HG02571 (cell line): ENCODE measurements at regions not wholly inside any gene's neighbourhood (a gene's known extent, or its start where the extent isn't known, plus 50 kb on each side); places are given as distances from the start of the nearest gene placed in this dataset.

Experiments
- ATAC-seq: cut with Tn5 transposase; IDR thresholded peaks from one replicate; pipeline ENCODE4 v1.9.1; 2021; ENCODE audit warnings: mild to moderate bottlenecking, moderate library complexity; ENCODE audit not compliant: unreplicated experiment

DNA sequence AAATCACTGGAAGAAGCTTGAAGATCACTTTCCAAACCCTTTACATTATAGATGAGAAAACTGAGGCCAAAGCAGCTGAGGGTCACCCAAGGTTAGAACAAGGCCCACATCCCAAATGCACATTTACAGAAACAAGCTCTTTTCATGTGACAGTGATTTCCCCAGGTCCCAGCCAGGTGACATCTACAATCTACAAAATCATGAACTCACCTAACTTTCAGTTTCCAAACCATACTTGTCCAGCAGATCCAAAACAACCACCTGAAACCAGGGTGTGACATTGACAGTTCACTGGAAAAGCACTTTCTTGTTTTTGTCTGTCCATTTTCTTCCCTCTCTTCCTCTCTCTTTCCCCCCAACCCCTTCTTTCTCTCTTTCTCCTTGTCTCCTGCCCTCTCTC, 132.2 kb upstream of the PRICKLE2 start:
- no peak for ATAC-seq

DNA sequence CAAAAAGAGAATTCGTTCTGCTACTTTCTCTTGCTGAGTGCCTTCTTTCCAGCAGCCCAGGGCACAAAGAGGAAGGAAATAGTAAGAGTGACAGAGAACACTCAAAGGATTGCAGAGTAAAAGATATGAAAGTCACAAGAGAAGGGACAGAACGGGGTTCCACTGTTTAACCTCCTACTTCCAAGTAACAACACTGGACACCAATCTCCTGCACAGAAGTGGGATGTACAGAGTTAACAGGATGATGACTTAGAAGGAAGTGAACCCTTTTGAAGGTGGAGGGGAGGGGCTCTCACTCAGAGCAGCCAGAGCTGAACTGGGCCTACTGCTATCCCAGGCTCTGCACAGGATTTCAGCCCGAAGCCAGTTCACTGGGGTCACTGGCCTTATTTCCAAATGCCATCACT, 130.1 kb upstream of the PRICKLE2 start:
- ATAC-seq = no peak

DNA sequence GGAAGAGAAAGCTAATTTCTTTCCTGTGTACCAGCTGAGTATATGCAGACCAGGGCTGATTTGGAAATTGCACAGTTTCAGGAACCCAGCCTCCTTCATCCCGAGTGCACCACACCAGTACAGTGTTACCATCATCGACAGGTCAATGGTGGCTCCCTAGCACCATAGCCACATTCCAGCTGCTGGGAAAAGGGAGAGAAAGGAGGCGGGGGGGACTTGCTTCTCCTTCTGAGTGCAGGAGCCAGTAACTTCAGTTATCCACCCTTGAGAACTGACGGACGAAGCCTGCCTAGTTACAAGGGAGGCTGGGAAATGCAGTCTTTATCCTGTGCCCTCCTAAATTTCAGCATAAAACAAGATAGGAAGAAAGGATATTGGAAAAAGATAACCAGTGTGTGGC, 129.7 kb upstream of the PRICKLE2 start:
- no peak for ATAC-seq

DNA sequence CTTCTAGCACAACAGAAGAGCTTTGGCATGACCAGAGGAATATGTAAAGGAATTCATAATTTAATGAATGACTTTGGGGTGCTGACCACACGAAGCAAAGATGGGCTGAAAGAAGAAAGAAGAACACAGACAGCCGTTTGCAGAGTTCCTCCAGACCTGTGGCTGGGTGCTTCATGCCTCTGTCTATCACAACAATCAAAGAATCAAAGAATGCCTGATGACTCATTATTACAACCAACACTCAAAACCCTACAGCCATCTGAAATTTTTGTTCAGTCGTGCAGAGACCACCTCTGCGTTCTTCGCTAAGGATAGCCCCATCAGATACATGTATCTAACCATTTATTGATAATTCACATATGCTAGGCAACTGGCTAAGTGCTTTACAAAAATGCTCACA, 129.0 kb upstream of the PRICKLE2 start:
- no peak for ATAC-seq

DNA sequence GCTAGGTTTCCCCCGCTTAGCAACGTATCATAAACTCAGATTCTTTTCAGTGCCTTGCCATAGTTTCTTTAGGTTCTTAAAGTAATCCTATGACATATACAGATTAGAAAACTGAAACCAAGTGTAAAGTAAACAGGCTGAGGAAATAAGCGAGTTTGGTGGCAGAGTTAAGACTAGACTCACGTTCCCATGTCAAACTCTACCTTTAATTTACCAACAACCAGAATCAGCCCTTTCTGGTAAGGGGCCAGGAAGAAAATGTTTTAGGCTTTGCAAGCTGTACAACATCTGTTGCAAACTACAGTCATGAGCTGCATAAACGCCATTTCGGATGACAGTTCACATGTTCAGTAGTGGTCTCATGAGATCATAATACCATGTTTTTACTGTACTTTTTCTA, 128.0 kb upstream of the PRICKLE2 start:
- ATAC-seq = no peak

DNA sequence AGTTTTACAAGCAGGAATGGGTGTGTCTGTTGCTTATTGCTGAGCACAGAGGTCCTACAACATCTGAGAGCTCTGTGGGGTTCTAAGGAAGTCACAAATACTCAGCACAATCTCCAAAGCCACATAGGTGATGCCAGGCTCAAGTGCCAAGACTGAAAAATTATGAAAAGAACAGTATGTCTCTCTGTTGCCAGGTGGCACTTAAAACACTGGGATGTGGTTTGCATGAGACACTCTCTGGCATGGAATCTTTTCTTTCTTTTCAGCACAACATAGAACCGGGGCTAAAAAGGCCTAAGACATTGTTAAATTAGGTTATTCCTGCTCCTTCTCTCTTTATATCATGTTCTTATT, 127.3 kb upstream of the PRICKLE2 start:
- no peak for ATAC-seq

DNA sequence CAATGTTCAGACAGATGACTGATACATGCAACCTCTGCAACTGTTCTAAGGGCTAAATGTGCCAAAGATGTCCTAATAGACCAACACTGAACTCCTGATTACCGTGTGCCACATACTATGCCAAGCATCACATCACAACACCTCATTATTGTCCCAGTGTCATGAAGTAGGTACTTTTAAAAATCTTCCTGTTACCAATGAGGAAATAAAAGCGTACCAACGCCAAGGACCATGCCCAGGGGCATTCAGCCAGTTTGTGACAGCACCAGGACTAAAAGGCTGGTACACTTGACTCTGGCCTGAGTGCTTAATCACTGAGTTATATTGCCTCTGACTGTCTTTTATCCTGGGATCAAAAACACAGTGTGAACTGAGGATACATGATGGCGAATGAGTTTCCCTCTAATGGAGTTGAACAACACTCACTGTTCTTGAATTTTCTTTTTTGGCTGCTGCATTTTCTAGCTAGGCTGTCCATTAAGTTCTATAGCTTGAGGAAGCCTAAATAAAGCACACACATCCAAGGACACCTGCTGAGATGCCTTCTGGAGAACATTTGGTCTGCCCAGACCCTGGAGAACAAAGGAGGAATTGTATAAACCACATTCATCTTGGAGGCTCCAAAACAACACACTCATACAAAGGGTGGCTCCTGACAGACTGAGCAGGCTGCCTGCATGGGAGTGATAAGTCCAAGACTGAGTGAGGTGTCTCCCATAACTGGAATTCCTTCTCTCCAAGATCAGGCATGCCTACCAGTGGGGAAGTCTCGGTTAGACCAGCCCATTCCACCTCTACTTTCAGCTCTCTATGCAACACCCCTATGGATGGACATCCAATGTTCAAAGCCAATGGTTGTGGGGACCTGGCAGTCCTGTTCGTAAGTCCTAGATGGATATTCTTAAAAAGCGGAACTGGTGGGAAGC, 126.7 kb upstream of the PRICKLE2 start:
- no peak for ATAC-seq

DNA sequence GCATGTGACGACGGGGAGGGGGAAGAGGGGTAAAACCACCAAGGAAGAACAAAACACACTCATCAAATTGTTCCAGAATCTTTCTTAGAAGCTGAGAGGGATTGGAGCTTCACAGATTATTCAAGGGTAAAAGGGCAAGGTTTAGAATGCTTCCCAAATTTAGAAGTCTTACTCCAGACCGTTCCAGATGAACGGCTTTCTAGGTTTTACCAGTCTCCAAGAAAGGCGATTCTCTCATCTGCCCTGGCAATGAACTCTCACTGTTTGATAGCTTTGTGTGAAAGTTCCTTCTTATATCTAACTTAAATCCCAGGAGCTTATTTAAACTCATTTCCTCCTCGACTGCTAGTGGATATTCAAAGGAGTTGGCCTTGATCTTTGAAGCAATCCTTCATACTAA, 124.3 kb upstream of the PRICKLE2 start:
- ATAC-seq = no peak

DNA sequence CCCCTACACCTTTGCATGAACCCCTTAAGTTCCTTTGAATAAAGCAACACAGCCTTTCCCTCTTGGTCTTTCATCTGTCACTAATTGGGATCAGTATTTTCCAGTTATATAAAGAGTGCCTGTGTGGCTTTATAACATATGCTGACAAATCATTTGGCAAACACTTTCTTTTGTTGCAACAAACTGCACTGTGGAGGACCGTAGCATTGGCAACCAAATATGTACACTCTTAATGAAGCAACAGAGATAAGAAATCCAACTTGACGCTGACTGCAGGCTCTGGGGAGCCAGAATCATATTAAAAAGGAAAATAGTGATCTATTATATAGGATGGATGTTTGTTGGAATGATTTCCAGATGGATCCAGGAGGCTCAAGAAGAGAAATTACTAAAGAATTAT, 120.1 kb upstream of the PRICKLE2 start:
- ATAC-seq = no peak

DNA sequence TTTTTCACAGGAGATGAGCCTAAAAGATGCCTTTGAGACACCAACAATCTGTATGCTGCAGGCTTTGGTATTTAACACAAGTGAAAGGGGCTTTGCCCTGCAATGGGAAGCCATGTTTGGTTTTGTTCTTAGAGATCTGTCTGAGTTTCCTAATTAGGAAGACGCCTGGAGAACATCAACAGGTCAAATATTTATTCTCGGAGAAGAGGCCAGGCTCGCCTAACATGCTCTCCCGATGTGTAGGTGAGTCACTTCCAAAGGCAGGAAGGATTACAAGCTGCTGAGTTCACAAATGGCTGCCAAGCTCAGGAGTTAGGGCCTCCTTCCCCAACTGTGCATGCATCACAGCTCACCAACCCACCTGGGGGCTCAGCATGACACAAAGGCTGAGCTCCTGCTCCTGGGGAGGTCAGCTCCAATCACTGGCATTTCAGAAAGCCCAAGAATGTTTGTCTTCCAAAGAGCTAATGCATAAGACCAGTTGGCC, 119.5 kb upstream of the PRICKLE2 start:
- no peak for ATAC-seq

DNA sequence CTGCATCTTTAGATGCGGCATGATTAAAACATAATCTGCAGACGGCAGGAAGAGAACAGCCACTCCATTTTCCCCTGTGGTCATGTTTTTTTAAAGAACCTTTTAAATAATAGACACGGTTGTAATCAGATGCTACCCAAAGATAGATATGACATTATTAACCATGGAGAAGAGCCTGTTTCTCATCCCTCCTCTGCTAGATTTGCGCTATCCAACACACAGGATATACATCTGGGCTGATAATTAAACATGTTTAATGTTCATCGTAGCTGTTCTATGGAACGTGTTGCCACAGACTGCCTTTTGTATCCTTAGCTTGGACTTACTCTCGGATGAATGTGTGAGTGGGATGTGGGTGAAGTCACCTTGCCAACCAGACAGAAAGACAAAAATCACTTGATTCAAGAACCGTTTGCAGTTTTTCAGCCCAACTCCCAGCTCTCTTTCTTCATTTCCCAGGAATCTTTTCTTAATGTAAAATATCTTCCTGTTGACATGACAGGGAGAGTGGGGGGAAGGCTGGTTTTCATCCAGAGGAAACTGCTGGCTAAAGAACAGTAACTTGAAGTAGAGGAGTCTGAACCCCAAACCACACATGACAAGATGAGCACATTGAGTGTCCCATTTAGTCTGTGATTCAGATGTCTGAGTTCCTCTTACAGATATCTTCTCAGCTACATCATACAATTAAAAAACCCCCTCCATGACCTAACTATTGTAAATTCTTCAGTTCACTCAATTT, 118.6 kb upstream of the PRICKLE2 start:
- no peak for ATAC-seq

DNA sequence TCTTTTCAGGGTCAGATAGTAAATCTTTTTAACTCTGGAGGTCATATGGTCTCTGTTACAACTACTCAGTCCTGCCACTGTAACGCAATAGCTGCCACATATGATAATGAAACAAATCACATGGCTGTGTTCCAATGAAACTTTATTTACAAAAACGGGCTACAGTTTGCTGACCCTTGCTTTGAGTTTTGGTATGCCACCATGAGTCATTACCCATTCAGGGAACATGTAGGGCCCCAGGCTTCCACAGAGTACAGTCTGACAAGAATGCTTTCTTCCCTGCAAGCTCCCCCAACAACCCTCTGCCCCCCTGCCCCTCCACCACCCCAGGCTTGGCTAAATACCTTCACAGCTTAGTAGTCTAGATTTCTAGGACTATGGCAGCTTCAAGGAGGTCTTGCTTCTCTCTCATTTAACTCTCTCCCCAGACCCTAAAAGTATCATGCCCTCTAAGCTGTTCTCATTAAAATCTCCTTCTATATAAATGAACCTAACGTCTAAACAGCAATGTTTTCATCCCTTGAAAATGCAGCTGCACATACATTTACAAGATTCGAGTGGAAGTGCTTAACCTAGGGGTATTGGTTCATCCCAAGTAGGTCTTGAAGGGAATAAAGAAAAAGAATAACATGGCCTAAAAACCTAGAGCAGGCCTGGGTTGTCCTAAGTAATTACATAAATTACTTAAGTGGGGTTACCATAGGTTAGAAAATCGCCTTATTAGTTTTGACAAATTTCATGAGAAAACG, 117.8 kb upstream of the PRICKLE2 start:
- ATAC-seq = no peak

DNA sequence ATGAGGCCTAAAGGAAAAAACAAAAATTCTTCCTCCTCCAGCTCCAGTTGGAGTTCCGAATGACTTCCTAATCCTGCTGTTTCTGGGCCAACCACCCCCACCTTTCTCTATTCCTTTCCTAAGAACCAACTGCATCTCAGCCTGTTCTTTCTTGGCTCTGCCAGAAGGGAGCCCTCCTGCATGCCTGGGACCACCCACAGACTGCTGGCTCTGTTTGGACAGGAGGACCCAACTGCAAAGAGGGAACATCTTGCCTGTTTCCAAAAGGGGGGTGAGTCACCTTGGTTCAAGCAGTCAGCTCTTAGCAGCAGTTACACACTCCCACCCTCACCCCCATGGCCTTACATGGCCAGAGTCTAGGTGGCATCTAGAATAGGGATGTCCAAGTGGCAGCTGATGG, 116.0 kb upstream of the PRICKLE2 start:
- ATAC-seq = no peak

DNA sequence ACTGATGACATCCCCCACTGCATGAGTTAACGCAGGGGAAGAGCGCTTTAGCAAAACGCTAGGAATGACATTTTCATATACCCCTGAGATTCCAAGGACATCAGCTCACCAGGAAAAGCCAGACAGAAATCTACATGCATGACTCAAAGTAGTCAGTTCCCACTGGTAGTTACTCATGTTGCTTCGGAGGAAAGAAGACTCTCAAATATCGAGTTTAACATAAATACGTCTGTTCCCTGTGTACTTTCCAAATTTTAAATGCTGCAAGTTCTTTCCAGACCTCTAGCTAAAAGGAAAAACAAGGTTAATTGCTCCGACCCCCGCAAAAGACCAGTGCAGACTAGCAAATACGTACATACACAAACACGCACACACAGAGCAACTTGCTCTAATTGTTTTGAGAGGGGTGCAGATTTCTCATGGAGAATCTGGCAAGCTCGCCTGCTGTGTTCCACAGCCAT, 115.4 kb upstream of the PRICKLE2 start:
- no peak for ATAC-seq

DNA sequence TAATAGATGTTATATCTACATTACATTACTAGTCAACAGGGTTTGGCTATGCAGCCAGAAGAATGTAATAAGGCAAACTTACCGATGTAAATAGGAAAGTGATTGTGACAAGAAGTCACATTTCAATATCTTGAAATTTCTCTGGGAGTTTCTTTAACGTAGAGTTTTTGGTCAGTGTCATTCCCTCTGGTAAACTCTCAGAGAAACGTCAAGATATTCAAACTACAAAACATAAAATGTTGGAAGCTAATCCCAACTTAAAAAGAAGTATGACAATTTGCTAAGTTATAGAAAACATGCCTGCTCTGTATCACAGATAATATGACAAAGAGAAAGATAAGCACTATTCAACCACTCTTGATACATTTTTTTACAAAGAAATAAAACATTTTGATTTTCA, 111.2 kb upstream of the PRICKLE2 start:
- ATAC-seq = no peak

DNA sequence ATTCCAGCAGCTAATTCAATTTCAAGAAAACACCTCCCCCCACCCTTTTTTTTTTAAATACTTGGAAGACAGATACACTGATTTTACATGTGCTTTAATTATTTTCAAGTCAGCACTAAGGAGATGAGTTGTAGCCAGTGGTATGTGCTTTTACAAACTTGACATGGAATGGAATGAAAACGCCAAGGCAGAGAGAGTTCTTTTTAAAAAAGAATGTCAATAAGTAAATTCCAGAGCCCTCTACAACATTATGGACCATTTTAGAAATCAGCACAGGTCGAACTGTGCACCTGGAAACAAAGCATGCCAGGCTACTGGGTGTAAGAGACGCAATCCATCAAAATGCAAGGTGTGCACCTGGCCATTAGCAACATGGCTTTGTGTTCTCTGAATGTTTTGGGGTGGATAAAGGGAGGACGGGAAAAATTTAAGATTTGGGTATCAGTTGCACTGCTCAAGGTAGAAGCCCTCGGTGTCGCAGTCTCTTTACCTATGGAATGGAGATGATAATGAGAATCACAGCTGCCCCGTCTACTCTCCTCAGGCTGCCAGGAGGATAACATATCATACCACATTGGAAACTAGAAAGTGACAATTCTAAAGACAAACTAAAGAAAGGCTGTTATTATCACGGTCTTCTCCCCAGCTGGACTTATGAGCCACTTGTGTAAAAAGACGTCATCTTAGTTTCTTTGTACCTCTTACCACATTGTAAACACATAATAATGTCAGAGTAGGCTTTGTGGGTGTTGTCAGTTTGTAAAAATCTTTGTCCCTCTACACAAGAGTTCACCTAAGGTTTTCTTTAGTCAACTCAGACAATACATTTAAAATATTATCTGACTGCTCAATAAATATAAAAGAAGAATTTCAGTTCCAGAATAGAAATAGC, 107.4 kb upstream of the PRICKLE2 start:
- no peak for ATAC-seq

DNA sequence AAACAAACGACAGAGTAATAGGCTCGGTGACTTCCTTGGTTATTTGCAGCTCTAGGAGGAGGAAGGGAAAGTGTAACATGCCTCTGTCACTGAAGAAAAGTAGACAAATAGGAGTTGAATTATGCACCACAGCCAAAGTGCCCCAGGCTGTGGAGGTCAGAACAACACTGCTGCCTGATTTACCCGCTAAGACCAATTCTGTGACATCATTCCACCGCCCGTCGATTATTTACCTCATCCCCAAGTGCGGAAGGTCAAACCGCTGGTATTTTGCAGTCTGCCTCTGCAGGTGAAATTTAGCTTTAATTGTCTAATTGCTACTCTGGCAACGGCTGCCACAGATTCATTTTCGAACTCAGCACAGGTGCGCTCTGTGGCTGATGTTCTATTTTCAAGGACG, 106.3 kb upstream of the PRICKLE2 start:
- ATAC-seq = no peak

DNA sequence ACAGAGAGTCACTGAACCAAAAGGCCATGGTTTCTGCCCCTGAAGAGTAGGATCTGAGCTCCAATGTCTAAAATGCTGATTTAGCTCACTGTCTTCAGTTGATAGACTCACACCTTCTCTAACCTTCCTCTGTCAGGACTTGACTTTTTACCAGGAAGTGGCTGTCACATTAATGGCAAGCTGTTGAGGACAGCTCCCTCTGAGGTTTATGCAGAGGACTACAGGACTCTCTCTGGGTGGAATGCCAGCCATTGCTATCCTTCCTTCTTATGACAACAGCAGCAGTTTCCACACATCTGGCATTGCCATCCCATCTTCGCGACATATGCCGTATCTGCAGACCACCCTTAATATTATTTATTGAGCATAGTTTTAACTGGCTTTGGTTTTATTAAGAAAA, 103.8 kb upstream of the PRICKLE2 start:
- ATAC-seq = no peak

DNA sequence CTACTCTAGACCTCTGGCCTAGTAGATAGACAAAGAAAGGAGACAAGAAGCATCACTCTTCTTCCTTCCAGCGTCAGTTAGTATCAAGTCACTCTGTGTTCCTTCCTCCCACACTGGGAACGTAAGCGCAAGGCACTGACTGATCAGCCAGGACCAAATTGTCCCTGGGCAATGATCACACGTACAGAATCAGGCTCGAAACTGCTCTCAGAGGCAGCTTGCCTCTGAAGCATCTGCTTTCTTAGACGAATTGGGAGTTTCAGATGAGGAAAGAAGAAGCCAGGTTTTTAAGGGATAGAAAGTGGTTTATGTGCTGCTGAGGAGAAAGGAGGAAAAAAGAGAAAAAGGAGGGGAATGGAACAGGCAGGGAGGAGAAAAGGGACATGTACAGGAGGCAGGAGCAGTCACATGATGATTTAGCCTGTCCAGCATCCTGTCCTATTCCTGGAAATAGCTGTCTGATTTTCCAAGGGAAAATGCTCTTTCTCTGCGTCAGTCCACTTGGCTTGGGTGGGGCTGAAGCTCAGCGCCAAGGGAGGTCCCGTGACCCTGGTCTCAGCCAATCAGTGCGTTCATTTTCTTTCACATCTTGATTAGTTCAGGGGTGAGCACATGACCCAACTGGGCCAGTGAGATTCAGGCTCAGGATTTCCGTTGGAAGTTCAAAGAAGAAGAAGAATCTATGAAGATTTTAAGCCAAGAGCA, 102.0 kb upstream of the PRICKLE2 start:
- no peak for ATAC-seq

DNA sequence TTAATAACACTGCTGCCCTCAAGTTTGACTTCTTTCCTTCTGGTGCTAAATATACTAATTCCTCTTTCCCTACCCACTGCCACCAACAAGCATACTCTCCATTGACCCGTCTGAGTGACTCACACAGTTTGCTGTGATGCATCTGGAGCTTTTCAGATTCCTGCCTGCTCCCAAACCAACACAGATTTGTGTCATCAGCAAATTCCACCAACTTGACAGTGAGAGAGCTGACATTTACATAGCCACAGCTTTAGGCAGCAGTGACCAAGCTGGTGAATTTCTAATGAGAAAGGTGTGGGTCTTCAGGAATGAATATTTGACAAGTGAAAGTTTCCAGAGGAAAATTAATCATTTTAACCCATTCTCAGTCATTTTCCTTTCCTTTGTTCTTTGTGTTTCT, 96.5 kb upstream of the PRICKLE2 start:
- ATAC-seq = no peak
